ENCODE measurements at regions not wholly inside any gene's neighbourhood (a gene's known extent, or its start where the extent isn't known, plus 50 kb on each side); places are given as distances from the start of the nearest gene placed in this dataset.

GRCh38 chr7:102047-102711 lies 90.2 kb upstream of the FAM20C start:
- Histone ChIP-seq H3K36me3 (ENCODE audit: insufficient read depth) (no peaks in the 10 kb centered on the region), H3K79me2 (replicated peaks; ENCODE audit: insufficient read depth) (no peaks in the 10 kb centered on the region), H3K27me3 (ENCODE audit: insufficient read depth) (no peaks in the 10 kb centered on the region), H3K4me3 (no peak overlapping the region), H3F3A (replicated peaks; ENCODE audit: low read depth) (peaks cover 9% of the 10 kb centered on the region; the same call in 1 of the 2 replicates), H3K27ac (ENCODE audit: low read depth) (no peak overlapping the region), H3K4me1 (ENCODE audit: insufficient read depth) (peaks cover 41% of the 10 kb centered on the region), H3K4me2 (no peak overlapping the region), H4K20me1 (replicated peaks; ENCODE audit: insufficient read depth) (no peaks in the 10 kb centered on the region), H3K9me2 (ENCODE audit: insufficient read depth) (no peaks in the 10 kb centered on the region), H2AFZ (no peak overlapping the region)
- TF ChIP-seq EZH2 (IDR thresholded peaks at IDR 0.05; ENCODE audit: low read depth, unreplicated experiment) (no peak), ZNF331 (CRISPR knock-in tag; IDR thresholded peaks at IDR 0.05; ENCODE audit: low read depth) (no peak), EZH2phosphoT487 (IDR thresholded peaks at IDR 0.05; ENCODE audit: unreplicated experiment) (no peak), ETS1 (IDR thresholded peaks at IDR 0.05) (no peak), JUNB (IDR thresholded peaks at IDR 0.05; ENCODE audit: unreplicated experiment) (no peak), STAT1 (IDR thresholded peaks at IDR 0.05; ENCODE audit: unreplicated experiment) (no peak), CTCF (conservative IDR thresholded peaks at IDR 0.05; ENCODE audit: low read depth in 2 of 2) (no peak)
- Mint-ChIP-seq H3K36me3 (ENCODE audit: low read depth) (peaks cover 40% of the 10 kb centered on the region), H3K27me3 (ENCODE audit: insufficient read depth, low read depth, poor library complexity) (peaks cover 10% of the 10 kb centered on the region), H3K27ac (0 out of 2 replicates have a peak overlapping the region, but pooled peaks have one; percentile 31), H3K4me3 (no peak overlapping the region), H3K9me3 (peaks cover 45% of the 10 kb centered on the region), H3K4me1 (peaks cover 39% of the 10 kb centered on the region)
- DNase-seq (ENCODE audit: low spot score): no peak
- no peak for ATAC-seq

- Histone ChIP-seq H3F3A (replicated peaks; ENCODE audit: low read depth) (peaks cover 9% of the 10 kb centered on the region; the same call in 1 of the 2 replicates), H4K20me1 (replicated peaks; ENCODE audit: insufficient read depth) (no peaks in the 10 kb centered on the region), H3K79me2 (replicated peaks; ENCODE audit: insufficient read depth) (no peaks in the 10 kb centered on the region), H3K27ac (ENCODE audit: low read depth) (no peak overlapping the region), H3K4me2 (no peak overlapping the region), H3K4me1 (ENCODE audit: insufficient read depth) (peaks cover 37% of the 10 kb centered on the region), H3K27me3 (ENCODE audit: insufficient read depth) (no peaks in the 10 kb centered on the region), H3K9me2 (ENCODE audit: insufficient read depth) (no peaks in the 10 kb centered on the region), H2AFZ (no peak overlapping the region), H3K36me3 (ENCODE audit: insufficient read depth) (no peaks in the 10 kb centered on the region), H3K4me3 (no peak overlapping the region)
- no peak for DNase-seq (ENCODE audit: low spot score)
- no peak overlapping the region for H3K4me3 Mint-ChIP-seq
- no peak for ATAC-seq
- H3K4me1 Mint-ChIP-seq: peaks cover 35% of the 10 kb centered on the region
- H3K36me3 Mint-ChIP-seq (ENCODE audit: low read depth): peaks cover 36% of the 10 kb centered on the region
- peaks cover 41% of the 10 kb centered on the region for H3K9me3 Mint-ChIP-seq
- H3K27me3 Mint-ChIP-seq (ENCODE audit: insufficient read depth, low read depth, poor library complexity): peaks cover 10% of the 10 kb centered on the region
- no peak overlapping the region for H3K27ac Mint-ChIP-seq
- TF ChIP-seq JUNB (IDR thresholded peaks at IDR 0.05; ENCODE audit: unreplicated experiment) (no peak), ETS1 (IDR thresholded peaks at IDR 0.05) (no peak), CTCF (conservative IDR thresholded peaks at IDR 0.05; ENCODE audit: low read depth in 2 of 2) (no peak), EZH2 (IDR thresholded peaks at IDR 0.05; ENCODE audit: low read depth, unreplicated experiment) (no peak), STAT1 (IDR thresholded peaks at IDR 0.05; ENCODE audit: unreplicated experiment) (no peak), POLR2AphosphoS5 (IDR thresholded peaks at IDR 0.05; ENCODE audit: low read depth) (no peak)
These were observed 89.7 kb upstream of the FAM20C start for GRCh38 chr7:102721-103120.

Measured in GM23338 (cell line).